ENCODE measurements at regions not wholly inside any gene's neighbourhood (a gene's known extent, or its start where the extent isn't known, plus 50 kb on each side); places are given as distances from the start of the nearest gene placed in this dataset.

- no peak for ATAC-seq
- no peaks in the 10 kb centered on the region for H3K9me2 ChIP-seq (ENCODE audit: insufficient read depth)
- DNase-seq (ENCODE audit: low read depth, low spot score), result no peak
- no peak overlapping the region for H3K4me2 ChIP-seq (ENCODE audit: low read length)
- RAD21 ChIA-PET (ENCODE audit: low non-redundant PET in 1 of 2, low total read pairs in 2 of 2, uncharacterized antibody in 2 of 2, unreplicated experiment in 2 of 2), result no interaction called here
- no peak overlapping the region for H3K4me3 ChIP-seq (replicated peaks in 1 of 2; ENCODE audit: low read depth in 1 of 2, low read length in 2 of 2)
- H3K9ac ChIP-seq (ENCODE audit: low read length), result no peak overlapping the region
- TF ChIP-seq SRF (IDR thresholded peaks at IDR 0.05; ENCODE audit: low read depth) (no peak), MAX (IDR thresholded peaks at IDR 0.05) (no peak), ZFX (IDR thresholded peaks at IDR 0.05) (no peak), RAD21 (IDR thresholded peaks at IDR 0.05; ENCODE audit: low read depth) (no peak), YY1 (IDR thresholded peaks at IDR 0.05; ENCODE audit: extremely low read depth, insufficient replicate concordance, low read depth, low read length) (no peak), EZH2 (IDR thresholded peaks at IDR 0.05) (no peak), SP1 (IDR thresholded peaks at IDR 0.05; ENCODE audit: low read depth) (no peak), ELF1 (IDR thresholded peaks at IDR 0.05; ENCODE audit: borderline replicate concordance, low read depth) (no peak), ZNF274 (IDR thresholded peaks at IDR 0.05; ENCODE audit: low read depth, low read length) (no peak), EZH2phosphoT487 (IDR thresholded peaks at IDR 0.05; ENCODE audit: borderline replicate concordance) (no peak), CEBPB (IDR thresholded peaks at IDR 0.05; ENCODE audit: low read depth) (no peak), CBX3 (IDR thresholded peaks at IDR 0.05; ENCODE audit: low read depth) (no peak), FOSL1 (IDR thresholded peaks at IDR 0.05; ENCODE audit: low read depth) (no peak), POLR2AphosphoS5 (IDR thresholded peaks at IDR 0.05; ENCODE audit: low read depth, low read length) (no peak), TCF7L2 (IDR thresholded peaks at IDR 0.05; ENCODE audit: borderline replicate concordance, extremely low read depth, insufficient read depth, insufficient read length) (no peak), POLR2A (IDR thresholded peaks at IDR 0.05; ENCODE audit: borderline replicate concordance, extremely low read depth, insufficient read depth, insufficient read length) (no peak), CTCF (IDR thresholded peaks at IDR 0.05 in 2 of 3, conservative IDR thresholded peaks at IDR 0.05 in 1 of 3; ENCODE audit: borderline replicate concordance in 1 of 3, insufficient read depth in 1 of 3, low read depth in 2 of 3, low read length in 2 of 3) (no peak), EGR1 (IDR thresholded peaks at IDR 0.05; ENCODE audit: low read depth) (no peak)
- H4K20me1 ChIP-seq (ENCODE audit: insufficient read depth), result no peaks in the 10 kb centered on the region
- H3K4me1 ChIP-seq (ENCODE audit: control insufficient read depth in 1 of 2, insufficient read depth in 2 of 2, low read length in 2 of 2), result no peaks in the 10 kb centered on the region
- H3K27me3 ChIP-seq (ENCODE audit: insufficient read depth, low read length), result peaks cover 36% of the 10 kb centered on the region
- CTCF ChIA-PET, result no interaction called here
- H3K9me3 ChIP-seq (ENCODE audit: control insufficient read depth in 1 of 2, insufficient read depth in 1 of 2, low read depth in 1 of 2, low read length in 2 of 2), result no peaks in the 10 kb centered on the region
- no peak overlapping the region for H2AFZ ChIP-seq (ENCODE audit: low read depth, low read length, poor library complexity, severe bottlenecking)
- H3K36me3 ChIP-seq (ENCODE audit: control insufficient read depth in 1 of 2, insufficient read depth in 2 of 2, low read length in 2 of 2), result no peaks in the 10 kb centered on the region
- POLR2A ChIA-PET, result no interaction called here
- intact Hi-C loops (cut with micrococcal nuclease), result no loop called here
- no peaks in the 10 kb centered on the region for H3K79me2 ChIP-seq (ENCODE audit: insufficient read depth, low read length)
- no peak overlapping the region for H3K27ac ChIP-seq (ENCODE audit: low read depth, low read length)
- BruUV-seq (replicated peaks), result no TSS peak
These were observed 53.0 kb upstream of the PRELP start for GRCh38 chr1:203422656-203423055.

Data from HCT116 (cell line).